AG10803 (cell line): ENCODE measurements at regions not wholly inside any gene's neighbourhood (a gene's known extent, or its start where the extent isn't known, plus 50 kb on each side); places are given as distances from the start of the nearest gene placed in this dataset.

Experiments
- DNase-seq: peaks from one replicate; pipeline ENCODE4 v3.0.0; 2010; ENCODE audit warnings: low read depth
- H3K4me3 ChIP-seq: 2 replicates; pipeline ENCODE4 v1.5.1; 2011; ENCODE audit warnings: mild to moderate bottlenecking, low read length, control low read depth
- CTCF ChIP-seq: conservative IDR thresholded peaks from 2 replicates; pipeline ENCODE4 v1.5.1; 2011; ENCODE audit warnings: mild to moderate bottlenecking, low read length, control low read depth, inconsistent platforms

GRCh38 chr12:89918172-89918846 lies 209.7 kb upstream of the ATP2B1 start:
- no peak for DNase-seq
- no peak for TF ChIP-seq CTCF
- no peak overlapping the region for H3K4me3 ChIP-seq

GRCh38 chr12:89909753-89910152 lies 201.1 kb upstream of the ATP2B1 start:
- no peak for TF ChIP-seq CTCF
- no peak for DNase-seq
- no peak overlapping the region for H3K4me3 ChIP-seq

GRCh38 chr12:89907659-89908058 lies 199.0 kb upstream of the ATP2B1 start:
- no peak overlapping the region for H3K4me3 ChIP-seq
- DNase-seq: no peak
- no peak for TF ChIP-seq CTCF

GRCh38 chr12:89906824-89907223 lies 198.2 kb upstream of the ATP2B1 start:
- H3K4me3 ChIP-seq: no peak overlapping the region

GRCh38 chr12:89906178-89906577 lies 197.5 kb upstream of the ATP2B1 start:
- H3K4me3 ChIP-seq: no peak overlapping the region
- no peak for TF ChIP-seq CTCF
- DNase-seq: no peak

More at GRCh38 chr12:89906824-89907223, 198.2 kb upstream of the ATP2B1 start:
- TF ChIP-seq CTCF: no peak
- no peak for DNase-seq

- no peak overlapping the region for H3K4me3 ChIP-seq
- DNase-seq: no peak
- no peak for TF ChIP-seq CTCF
Observed at GRCh38 chr12:89901906-89902642, 193.4 kb upstream of the ATP2B1 start.

- no peak for DNase-seq
- no peak for TF ChIP-seq CTCF
- H3K4me3 ChIP-seq: no peak overlapping the region
Observed at GRCh38 chr12:89901319-89901718, 192.7 kb upstream of the ATP2B1 start.
